ENCODE measurements at regions not wholly inside any gene's neighbourhood (a gene's known extent, or its start where the extent isn't known, plus 50 kb on each side); places are given as distances from the start of the nearest gene placed in this dataset.

- no peak for TF ChIP-seq ZNF639 (CRISPR knock-in tag; conservative IDR thresholded peaks at IDR 0.05)
- no peak for TF ChIP-seq HHEX (CRISPR knock-in tag; IDR thresholded peaks at IDR 0.05)
- TF ChIP-seq FOXA1 (IDR thresholded peaks at IDR 0.05) = no peak
- peak; percentile 48; the same call in 1 of the 2 replicates for TF ChIP-seq FOXA1 (CRISPR knock-in tag; IDR thresholded peaks at IDR 0.05)
- no peak for TF ChIP-seq ZNF484 (CRISPR knock-in tag; IDR thresholded peaks at IDR 0.05; ENCODE audit: borderline replicate concordance, low read depth)
- TF ChIP-seq POLR2AphosphoS2 (IDR thresholded peaks at IDR 0.05; ENCODE audit: low read depth, low read length) = no peak
- TF ChIP-seq ZNF768 (CRISPR knock-in tag; IDR thresholded peaks at IDR 0.05) = no peak
- no peak for TF ChIP-seq ZBTB33 (CRISPR knock-in tag; IDR thresholded peaks at IDR 0.05)
- no peak for TF ChIP-seq ZC3H4 (CRISPR knock-in tag; IDR thresholded peaks at IDR 0.05; ENCODE audit: borderline replicate concordance)
- TF ChIP-seq ZNF335 (CRISPR knock-in tag; IDR thresholded peaks at IDR 0.05) = no peak
- no peak for TF ChIP-seq ZZZ3 (CRISPR knock-in tag; IDR thresholded peaks at IDR 0.05; ENCODE audit: borderline replicate concordance)
- TF ChIP-seq ZFP41 (CRISPR knock-in tag; IDR thresholded peaks at IDR 0.05; ENCODE audit: borderline replicate concordance) = no peak
- no peak for TF ChIP-seq REXO4 (CRISPR knock-in tag; IDR thresholded peaks at IDR 0.05; ENCODE audit: borderline replicate concordance)
- no peak for TF ChIP-seq ZNF232 (CRISPR knock-in tag; IDR thresholded peaks at IDR 0.05; ENCODE audit: borderline replicate concordance)
- no peak for TF ChIP-seq ZNF138 (CRISPR knock-in tag; IDR thresholded peaks at IDR 0.05; ENCODE audit: low read depth)
- no peak for TF ChIP-seq NKX3-1 (CRISPR knock-in tag; IDR thresholded peaks at IDR 0.05)
- no peak for TF ChIP-seq MAZ (IDR thresholded peaks at IDR 0.05; ENCODE audit: borderline replicate concordance, low read depth, low read length)
- no peak for TF ChIP-seq MAZ (CRISPR knock-in tag; IDR thresholded peaks at IDR 0.05; ENCODE audit: low read depth)
- peak; percentile 87; the same call in 1 of the 2 replicates for TF ChIP-seq ZNF644 (CRISPR knock-in tag; IDR thresholded peaks at IDR 0.05; ENCODE audit: low read depth)
- no peak for TF ChIP-seq ZFP91 (CRISPR knock-in tag; IDR thresholded peaks at IDR 0.05; ENCODE audit: borderline replicate concordance)
- no peak for TF ChIP-seq HNRNPH1 (optimal IDR thresholded peaks at IDR 0.05; ENCODE audit: low read depth, low read length)
- no peak for TF ChIP-seq ZNF570 (CRISPR knock-in tag; IDR thresholded peaks at IDR 0.05; ENCODE audit: borderline replicate concordance)
- no peak for TF ChIP-seq SRSF1 (optimal IDR thresholded peaks at IDR 0.05; ENCODE audit: low read depth, low read length)
- TF ChIP-seq TEAD2 (CRISPR knock-in tag; IDR thresholded peaks at IDR 0.05) = no peak
- TF ChIP-seq CREM (IDR thresholded peaks at IDR 0.05) = no peak
- TF ChIP-seq CREM (CRISPR knock-in tag; IDR thresholded peaks at IDR 0.05) = no peak
- TF ChIP-seq ZNF530 (CRISPR knock-in tag; IDR thresholded peaks at IDR 0.05; ENCODE audit: low read depth) = no peak
- TF ChIP-seq ZNF230 (CRISPR knock-in tag; IDR thresholded peaks at IDR 0.05) = no peak
Observed at GRCh38 chr14:38867561-38868150, 235.4 kb downstream of the SEC23A start (continued).

Measured in HepG2 (cell line).